ENCODE measurements at regions not wholly inside any gene's neighbourhood (a gene's known extent, or its start where the extent isn't known, plus 50 kb on each side); places are given as distances from the start of the nearest gene placed in this dataset.

GRCh38 chr11:45045683-45046471 is 95.2 kb upstream of the TP53I11 start:
- Histone ChIP-seq H3K9me3 (ENCODE audit: control insufficient read depth, low read depth, low read length) (no peaks in the 10 kb centered on the region), H3K4me3 (ENCODE audit: control insufficient read depth in 2 of 3, extremely low read depth in 1 of 3, insufficient read depth in 2 of 3, low read depth in 1 of 3, low read length in 3 of 3) (peak overlapping the region in 1 of 3 experiments; percentile 15), H3K27ac (ENCODE audit: control insufficient read depth, insufficient read depth, low read length) (peak overlapping the region; percentile 66), H3K9me1 (ENCODE audit: control insufficient read depth, extremely low read depth, insufficient read depth, low read length) (no peaks in the 10 kb centered on the region), H3K36me3 (ENCODE audit: control insufficient read depth in 2 of 2, extremely low read depth in 1 of 2, insufficient read depth in 2 of 2, low read length in 2 of 2) (no peaks in the 10 kb centered on the region), H3K27me3 (ENCODE audit: control insufficient read depth, extremely low read depth, insufficient read depth, low read length) (no peaks in the 10 kb centered on the region), H4K20me1 (ENCODE audit: control insufficient read depth, extremely low read depth, insufficient read depth, low read length) (no peaks in the 10 kb centered on the region), H3K9ac (ENCODE audit: control insufficient read depth, extremely low read depth, insufficient read depth, low read length) (peak overlapping the region; percentile 40), H3K79me2 (ENCODE audit: control insufficient read depth, insufficient read depth, low read length) (no peaks in the 10 kb centered on the region), H3K4me1 (ENCODE audit: control insufficient read depth, extremely low read depth, insufficient read depth, low read length) (peaks cover 29% of the 10 kb centered on the region), H3K4me2 (ENCODE audit: control insufficient read depth, extremely low read depth, insufficient read depth, low read depth, low read length) (peak overlapping the region; percentile 65), H2AFZ (ENCODE audit: control insufficient read depth, low read length) (peak overlapping the region; percentile 63)
- peak; percentile 52 for DNase-seq (ENCODE audit: low read depth, low spot score)
- dilution Hi-C loops (cut with MboI; ENCODE audit: extremely low pct_ligation_motif_present, low sequenced_read_pairs) = no loop called here
- peak; percentile 86 for FAIRE-seq
- peak in 1 of 3 experiments; percentile 24 for TF ChIP-seq CTCF (optimal IDR thresholded peaks at IDR 0.05 in 1 of 3, IDR thresholded peaks at IDR 0.05 in 1 of 3, conservative IDR thresholded peaks at IDR 0.05 in 1 of 3; ENCODE audit: extremely low read depth in 1 of 3, insufficient read depth in 2 of 3, low read length in 3 of 3)
- TF ChIP-seq EZH2 (IDR thresholded peaks at IDR 0.05; ENCODE audit: low read length) = no peak

- no peaks in the 10 kb centered on the region for H3K79me2 ChIP-seq (ENCODE audit: control insufficient read depth, insufficient read depth, low read length)
- H3K9ac ChIP-seq (ENCODE audit: control insufficient read depth, extremely low read depth, insufficient read depth, low read length) = no peak overlapping the region
- H3K4me1 ChIP-seq (ENCODE audit: control insufficient read depth, extremely low read depth, insufficient read depth, low read length) = peaks cover 16% of the 10 kb centered on the region
- no peak overlapping the region for H2AFZ ChIP-seq (ENCODE audit: control insufficient read depth, low read length)
- H3K27me3 ChIP-seq (ENCODE audit: control insufficient read depth, extremely low read depth, insufficient read depth, low read length) = no peaks in the 10 kb centered on the region
- no peaks in the 10 kb centered on the region for H3K9me1 ChIP-seq (ENCODE audit: control insufficient read depth, extremely low read depth, insufficient read depth, low read length)
- DNase-seq (ENCODE audit: low read depth, low spot score) (no peak), FAIRE-seq (no peak)
- no peak overlapping the region for H3K27ac ChIP-seq (ENCODE audit: control insufficient read depth, insufficient read depth, low read length)
- no peak overlapping the region for H3K4me3 ChIP-seq (ENCODE audit: control insufficient read depth in 2 of 3, extremely low read depth in 1 of 3, insufficient read depth in 2 of 3, low read depth in 1 of 3, low read length in 3 of 3)
- H3K9me3 ChIP-seq (ENCODE audit: control insufficient read depth, low read depth, low read length) = no peaks in the 10 kb centered on the region
- no peak overlapping the region for H3K4me2 ChIP-seq (ENCODE audit: control insufficient read depth, extremely low read depth, insufficient read depth, low read depth, low read length)
- H3K36me3 ChIP-seq (ENCODE audit: control insufficient read depth in 2 of 2, extremely low read depth in 1 of 2, insufficient read depth in 2 of 2, low read length in 2 of 2) = no peaks in the 10 kb centered on the region
- H4K20me1 ChIP-seq (ENCODE audit: control insufficient read depth, extremely low read depth, insufficient read depth, low read length) = no peaks in the 10 kb centered on the region
- dilution Hi-C loops (cut with MboI; ENCODE audit: extremely low pct_ligation_motif_present, low sequenced_read_pairs) = no loop called here
- no peak for TF ChIP-seq CTCF (optimal IDR thresholded peaks at IDR 0.05 in 1 of 3, IDR thresholded peaks at IDR 0.05 in 1 of 3, conservative IDR thresholded peaks at IDR 0.05 in 1 of 3; ENCODE audit: extremely low read depth in 1 of 3, insufficient read depth in 2 of 3, low read length in 3 of 3)
- no peak for TF ChIP-seq EZH2 (IDR thresholded peaks at IDR 0.05; ENCODE audit: low read length)
Observed at GRCh38 chr11:45048313-45048841, 97.7 kb upstream of the TP53I11 start.
